ENCODE measurements at regions not wholly inside any gene's neighbourhood (a gene's known extent, or its start where the extent isn't known, plus 50 kb on each side); places are given as distances from the start of the nearest gene placed in this dataset.

DNA sequence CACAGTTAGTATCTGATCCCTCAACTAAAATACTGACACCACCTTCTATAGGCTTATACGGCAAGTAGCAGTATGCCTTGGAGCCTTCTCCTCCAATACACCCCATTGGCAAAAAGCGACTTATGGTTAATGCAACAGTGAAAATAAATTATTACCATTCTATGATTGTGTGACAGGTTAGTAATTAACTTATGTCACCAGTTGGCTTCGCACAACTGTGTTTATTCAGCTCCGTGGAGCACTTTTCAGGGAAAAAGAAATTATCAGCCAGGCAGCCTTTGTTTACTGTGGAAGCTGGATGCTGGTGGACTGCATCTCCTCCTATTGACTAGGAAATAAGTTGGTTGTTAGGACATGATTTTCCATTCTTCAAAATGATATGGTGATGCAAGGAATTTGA, 833.8 kb upstream of the RBFOX1 start:
- H3K4me1 Mint-ChIP-seq (ENCODE audit: low read depth in 2 of 2): no peaks in the 10 kb centered on the region
- no peaks in the 10 kb centered on the region for H3K36me3 Mint-ChIP-seq (ENCODE audit: insufficient read depth)
- H3K27me3 Mint-ChIP-seq: no peaks in the 10 kb centered on the region
- H3K9me3 Mint-ChIP-seq: peaks cover 4 to 8% of the 10 kb centered on the region in 2 donors
- no peak overlapping the region for H3K4me3 Mint-ChIP-seq
- H3K27ac Mint-ChIP-seq: no peak overlapping the region
- ATAC-seq (replicated peaks) (no peak), DNase-seq (no peak)

DNA sequence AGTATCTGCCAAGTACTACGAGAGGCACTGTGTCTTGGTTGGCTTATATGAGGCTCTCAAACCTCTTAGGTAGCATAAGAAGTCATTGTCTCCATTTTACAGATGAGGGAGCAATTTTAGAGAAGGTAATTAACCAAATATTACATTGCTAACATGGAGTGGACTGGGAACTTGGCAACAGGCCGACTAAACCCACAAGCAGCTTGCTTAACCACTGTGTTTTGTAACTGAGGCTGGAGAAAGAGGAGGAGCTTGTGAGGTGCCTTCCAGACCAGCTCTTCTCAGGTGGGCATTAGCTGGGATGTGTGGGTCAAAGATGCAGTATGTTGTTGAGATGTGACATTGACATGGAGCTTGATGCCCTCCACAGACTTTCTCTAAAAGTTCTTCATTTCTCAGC, 835.6 kb upstream of the RBFOX1 start:
- H3K36me3 Mint-ChIP-seq (ENCODE audit: insufficient read depth): no peaks in the 10 kb centered on the region
- peaks cover 4 to 8% of the 10 kb centered on the region in 2 donors for H3K9me3 Mint-ChIP-seq
- ATAC-seq (replicated peaks) (no peak), DNase-seq (no peak)
- no peaks in the 10 kb centered on the region for H3K27me3 Mint-ChIP-seq
- no peak overlapping the region for H3K27ac Mint-ChIP-seq
- no peaks in the 10 kb centered on the region for H3K4me1 Mint-ChIP-seq (ENCODE audit: low read depth in 2 of 2)
- H3K4me3 Mint-ChIP-seq: no peak overlapping the region

DNA sequence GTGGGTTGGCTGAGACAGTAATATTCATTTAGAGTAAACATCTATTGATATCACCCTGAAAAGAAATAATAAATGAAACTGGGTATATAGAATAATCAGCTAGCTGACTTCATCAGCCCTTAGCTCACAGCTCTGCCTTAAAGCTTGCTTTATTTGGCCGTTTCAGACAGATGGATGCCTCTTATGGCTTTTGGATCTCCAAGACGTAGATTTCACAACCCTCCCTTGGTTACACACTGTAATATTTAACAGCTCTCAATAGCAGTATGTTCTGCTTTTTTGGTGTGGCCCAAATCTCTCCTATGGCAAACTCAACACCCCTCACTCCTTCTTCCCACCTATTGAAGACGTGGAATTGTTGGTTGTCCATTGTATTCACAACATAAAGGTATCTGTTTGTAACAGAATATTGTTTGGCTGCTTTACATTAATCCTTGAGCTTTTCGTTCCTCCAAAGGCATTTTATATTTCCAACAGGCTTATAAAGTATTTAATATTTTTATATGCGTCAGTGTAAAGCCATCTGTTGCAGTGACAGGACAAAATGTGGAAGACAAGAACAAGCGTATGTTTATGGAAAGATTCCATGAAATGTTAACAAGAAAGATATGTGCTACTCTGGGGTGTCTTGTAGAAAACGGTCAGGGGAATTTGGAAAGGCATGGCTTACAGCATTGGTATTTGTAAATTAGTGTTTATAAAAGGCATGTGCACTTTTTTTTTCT, 837.0 kb upstream of the RBFOX1 start:
- Mint-ChIP-seq H3K4me1 (ENCODE audit: low read depth in 2 of 2) (no peaks in the 10 kb centered on the region), H3K4me3 (no peak overlapping the region), H3K27me3 (no peaks in the 10 kb centered on the region), H3K9me3 (peaks cover 0 to 3% of the 10 kb centered on the region in 2 donors), H3K27ac (no peak overlapping the region), H3K36me3 (ENCODE audit: insufficient read depth) (no peaks in the 10 kb centered on the region)
- ATAC-seq (replicated peaks) (no peak), DNase-seq (no peak)

DNA sequence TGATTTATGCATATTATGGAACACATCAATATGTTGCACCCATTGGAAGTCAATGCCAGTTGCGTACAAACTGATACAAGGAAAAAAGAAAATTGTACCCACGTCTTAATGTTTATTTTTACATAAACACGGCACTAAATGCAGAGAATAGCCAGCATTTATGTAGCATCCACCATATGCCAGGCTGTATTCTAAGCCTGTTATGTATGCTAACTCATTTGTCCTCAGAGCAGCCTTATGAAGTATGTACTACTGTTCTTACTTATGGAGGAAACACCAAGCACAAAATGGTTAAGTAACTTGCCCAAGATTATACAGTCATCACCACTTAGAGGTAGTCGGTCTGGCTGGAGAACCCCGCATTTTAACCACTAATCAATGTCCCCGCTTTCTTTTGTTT, 837.9 kb upstream of the RBFOX1 start:
- peaks cover 0 to 3% of the 10 kb centered on the region in 2 donors for H3K9me3 Mint-ChIP-seq
- H3K36me3 Mint-ChIP-seq (ENCODE audit: insufficient read depth): no peaks in the 10 kb centered on the region
- ATAC-seq (replicated peaks) (no peak), DNase-seq (no peak)
- H3K4me1 Mint-ChIP-seq (ENCODE audit: low read depth in 2 of 2): no peaks in the 10 kb centered on the region
- no peak overlapping the region for H3K4me3 Mint-ChIP-seq
- H3K27me3 Mint-ChIP-seq: no peaks in the 10 kb centered on the region
- no peak overlapping the region for H3K27ac Mint-ChIP-seq

DNA sequence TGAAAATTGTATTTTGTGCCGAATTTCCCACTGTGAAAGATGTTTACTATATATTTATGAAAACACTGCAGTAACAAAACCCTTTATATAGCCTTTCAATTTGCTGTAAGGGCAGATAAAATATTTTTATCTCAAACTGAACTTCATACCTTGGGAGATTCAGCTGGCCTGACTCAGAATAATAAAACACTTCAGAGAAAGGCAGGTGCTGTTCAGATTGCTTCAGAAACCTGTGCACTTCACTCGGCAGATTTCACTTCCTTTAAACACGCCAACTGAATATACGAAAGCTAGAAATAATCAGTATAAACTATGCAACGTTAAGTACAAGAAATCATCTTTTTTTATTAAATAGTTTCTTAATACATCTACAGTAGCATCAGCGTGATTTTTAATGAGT, 839.1 kb upstream of the RBFOX1 start:
- no peak overlapping the region for H3K27ac Mint-ChIP-seq
- no peaks in the 10 kb centered on the region for H3K36me3 Mint-ChIP-seq (ENCODE audit: insufficient read depth)
- H3K4me3 Mint-ChIP-seq: no peak overlapping the region

DNA sequence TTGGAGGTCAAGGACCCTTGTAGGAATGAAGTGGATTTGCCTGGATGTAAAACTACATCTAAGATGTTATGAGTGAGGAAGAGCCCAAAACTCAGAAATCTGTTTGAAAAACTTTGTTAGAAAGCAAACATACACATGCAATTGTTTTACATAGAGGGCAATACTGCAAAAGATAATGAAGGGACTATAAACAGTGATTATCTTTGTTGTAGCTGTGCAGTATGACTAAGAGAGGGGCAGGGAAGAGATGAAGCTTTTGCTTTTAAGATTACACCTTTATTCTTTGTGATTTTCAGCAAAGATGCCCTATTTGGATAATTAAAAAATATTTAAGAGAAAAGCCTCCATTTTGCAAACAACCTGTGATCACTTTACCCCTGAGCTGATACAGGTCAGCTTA, 839.9 kb upstream of the RBFOX1 start:
- DNase-seq (no peak), ATAC-seq (replicated peaks) (no peak)
- no peaks in the 10 kb centered on the region for H3K36me3 Mint-ChIP-seq (ENCODE audit: insufficient read depth)
- H3K4me3 Mint-ChIP-seq: no peak overlapping the region
- H3K27ac Mint-ChIP-seq: no peak overlapping the region
- no peaks in the 10 kb centered on the region for H3K27me3 Mint-ChIP-seq
- peaks cover 7% of the 10 kb centered on the region in 2 donors for H3K9me3 Mint-ChIP-seq
- H3K4me1 Mint-ChIP-seq (ENCODE audit: low read depth in 2 of 2): no peaks in the 10 kb centered on the region

More for the DNA sequence above, 839.1 kb upstream of the RBFOX1 start:
- Mint-ChIP-seq H3K4me1 (ENCODE audit: low read depth in 2 of 2) (no peaks in the 10 kb centered on the region), H3K27me3 (no peaks in the 10 kb centered on the region), H3K9me3 (peaks cover 0 to 3% of the 10 kb centered on the region in 2 donors)
- ATAC-seq (replicated peaks): no peak
- no peak for DNase-seq

DNA sequence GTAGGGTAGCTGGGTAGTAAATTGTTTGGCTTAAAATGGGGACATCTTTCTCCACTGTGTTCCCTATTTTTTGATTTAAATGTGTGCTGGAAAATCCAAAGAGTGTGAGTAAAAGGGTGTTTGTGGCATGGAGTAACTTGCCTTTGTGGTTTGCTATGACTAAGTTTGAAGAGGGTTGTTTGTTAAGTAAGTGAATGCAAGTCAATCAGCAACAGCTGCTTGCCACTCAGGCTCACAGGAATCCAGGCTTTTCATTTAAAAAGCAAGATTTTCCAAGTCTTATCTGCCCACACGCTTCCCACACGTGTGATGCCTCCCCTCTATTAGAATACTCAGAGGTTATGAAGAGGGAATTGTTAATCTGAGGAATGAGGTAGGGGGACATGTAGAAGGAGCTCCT, 847.7 kb upstream of the RBFOX1 start:
- H3K9me3 Mint-ChIP-seq: peaks cover 6 to 8% of the 10 kb centered on the region in 2 donors
- no peak overlapping the region for H3K27ac Mint-ChIP-seq
- no peaks in the 10 kb centered on the region for H3K27me3 Mint-ChIP-seq
- H3K4me3 Mint-ChIP-seq: no peak overlapping the region
- ATAC-seq (replicated peaks) (no peak), DNase-seq (no peak)
- H3K36me3 Mint-ChIP-seq (ENCODE audit: insufficient read depth): no peaks in the 10 kb centered on the region
- peaks cover 0 to 2% of the 10 kb centered on the region in 2 donors for H3K4me1 Mint-ChIP-seq (ENCODE audit: low read depth in 2 of 2)

DNA sequence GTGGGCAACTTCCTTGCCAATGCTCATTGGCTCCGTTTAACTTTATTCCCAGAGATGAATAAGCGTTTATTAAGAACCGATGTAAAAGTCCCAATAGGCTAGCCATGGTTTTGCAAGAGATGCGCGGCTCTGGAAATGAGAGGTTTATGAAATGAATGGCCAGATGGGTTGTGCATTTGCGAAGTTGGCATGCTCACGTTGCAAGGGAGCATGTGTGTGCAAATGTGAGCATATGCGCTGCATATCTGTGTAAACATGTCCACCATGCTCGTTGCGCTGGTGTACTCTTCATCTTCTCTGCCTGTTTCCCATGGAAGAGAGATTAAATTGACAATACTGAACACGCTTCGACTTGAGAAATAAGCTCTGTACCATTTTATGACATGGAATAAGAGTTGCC, 848.6 kb upstream of the RBFOX1 start:
- peaks cover 0 to 2% of the 10 kb centered on the region in 2 donors for H3K4me1 Mint-ChIP-seq (ENCODE audit: low read depth in 2 of 2)
- no peak for ATAC-seq (replicated peaks)
- no peak overlapping the region for H3K4me3 Mint-ChIP-seq
- H3K36me3 Mint-ChIP-seq (ENCODE audit: insufficient read depth): no peaks in the 10 kb centered on the region
- no peaks in the 10 kb centered on the region for H3K27me3 Mint-ChIP-seq
- DNase-seq: no peak
- no peak overlapping the region for H3K27ac Mint-ChIP-seq
- peaks cover 7 to 9% of the 10 kb centered on the region in 2 donors for H3K9me3 Mint-ChIP-seq

DNA sequence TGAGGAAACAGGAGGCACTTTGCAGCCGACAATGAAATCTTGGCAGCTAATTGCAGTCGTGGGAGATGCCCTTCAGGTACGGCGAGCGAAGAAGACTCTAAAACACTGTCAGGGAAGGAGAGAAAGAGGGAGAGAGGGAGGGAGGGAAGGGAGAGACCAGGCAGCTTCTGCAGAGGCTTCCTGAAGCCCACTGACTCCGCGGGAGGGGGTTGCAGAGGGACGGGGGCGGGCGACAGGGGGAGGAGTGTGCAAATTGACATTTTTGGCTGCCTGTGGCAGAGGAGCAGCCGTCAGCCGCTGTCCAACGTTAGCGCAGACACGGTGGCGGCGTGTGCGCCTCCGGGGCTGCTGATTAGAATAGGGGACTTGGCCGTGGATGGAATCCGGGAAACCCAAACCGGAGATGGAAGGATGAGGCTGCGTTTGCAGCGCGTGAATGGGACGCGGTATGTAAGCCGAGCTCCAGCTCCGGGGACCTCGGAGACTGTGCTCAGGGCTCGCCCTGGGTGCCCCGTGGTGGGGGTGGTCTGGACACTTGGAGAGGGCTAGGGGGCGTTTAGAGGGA, 849.1 kb upstream of the RBFOX1 start:
- H3K27me3 Mint-ChIP-seq: no peaks in the 10 kb centered on the region
- DNase-seq: no peak
- H3K4me1 Mint-ChIP-seq (ENCODE audit: low read depth in 2 of 2): peaks cover 0 to 2% of the 10 kb centered on the region in 2 donors
- ATAC-seq (replicated peaks): no peak
- H3K4me3 Mint-ChIP-seq: no peak overlapping the region
- no peaks in the 10 kb centered on the region for H3K36me3 Mint-ChIP-seq (ENCODE audit: insufficient read depth)
- H3K27ac Mint-ChIP-seq: no peak overlapping the region
- H3K9me3 Mint-ChIP-seq: peaks cover 10 to 14% of the 10 kb centered on the region in 2 donors

DNA sequence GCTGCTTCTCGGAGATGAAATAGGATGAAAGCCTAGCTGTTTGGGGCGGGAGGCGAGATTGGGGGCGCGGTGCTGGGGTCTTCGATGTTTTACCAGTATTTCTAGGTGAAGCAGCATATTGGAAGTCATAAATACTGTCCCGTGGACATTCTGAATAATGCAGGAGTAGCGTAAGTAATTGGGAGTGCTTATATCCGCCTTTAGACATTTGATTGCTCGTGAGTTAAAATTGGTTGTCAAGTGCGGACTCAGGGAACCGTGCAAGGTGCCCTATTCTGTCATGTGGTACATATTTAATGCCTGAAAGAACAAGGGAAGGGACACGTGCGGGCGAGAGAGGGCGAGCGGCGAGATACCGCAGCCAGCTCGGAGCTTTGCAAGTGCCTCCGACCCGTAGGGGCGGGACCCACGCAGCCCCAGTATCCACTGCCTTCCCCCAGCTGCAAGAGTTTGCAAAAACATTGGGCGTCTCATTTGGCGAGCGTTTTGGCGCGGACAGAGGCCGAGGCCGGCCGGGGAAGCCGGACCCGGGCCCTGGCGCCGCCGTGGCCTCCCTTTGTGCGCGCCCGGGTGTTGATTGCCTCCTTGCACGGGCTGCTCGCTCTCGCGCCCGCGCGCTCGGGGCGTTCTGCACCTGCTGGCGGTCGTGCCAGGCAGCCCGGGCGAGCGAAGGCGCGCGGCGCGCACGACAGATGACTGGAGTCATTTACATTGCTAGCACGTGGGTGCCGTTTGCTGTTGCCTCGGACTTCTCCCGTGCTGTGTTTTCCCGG, 849.8 kb upstream of the RBFOX1 start:
- Mint-ChIP-seq H3K36me3 (ENCODE audit: insufficient read depth) (no peaks in the 10 kb centered on the region), H3K4me3 (no peak overlapping the region), H3K27me3 (no peaks in the 10 kb centered on the region), H3K9me3 (peaks cover 7 to 12% of the 10 kb centered on the region in 2 donors), H3K27ac (no peak overlapping the region), H3K4me1 (ENCODE audit: low read depth in 2 of 2) (peaks cover 0 to 2% of the 10 kb centered on the region in 2 donors)
- ATAC-seq (replicated peaks): no peak
- no peak for DNase-seq

DNA sequence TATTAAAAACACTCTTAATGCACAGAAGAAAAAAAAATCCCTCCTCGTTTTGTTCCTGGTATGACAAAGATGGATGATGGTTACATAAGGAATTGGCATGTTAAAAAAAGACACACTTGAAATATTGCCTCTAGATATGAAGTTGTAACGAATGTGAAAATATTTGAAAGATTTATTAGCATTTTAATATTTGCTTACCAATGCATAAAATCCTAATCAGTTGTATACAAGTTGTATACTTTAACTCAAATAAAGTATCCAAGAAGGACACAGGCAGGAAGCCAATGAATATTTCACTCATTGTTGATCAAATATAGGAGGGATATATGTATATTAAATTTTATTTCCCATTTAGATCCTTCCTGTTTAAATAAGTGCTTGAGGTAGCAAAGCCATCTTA, 850.8 kb upstream of the RBFOX1 start:
- Mint-ChIP-seq H3K9me3 (peaks cover 7 to 10% of the 10 kb centered on the region in 2 donors), H3K27me3 (no peaks in the 10 kb centered on the region), H3K4me3 (no peak overlapping the region), H3K36me3 (ENCODE audit: insufficient read depth) (no peaks in the 10 kb centered on the region), H3K27ac (no peak overlapping the region), H3K4me1 (ENCODE audit: low read depth in 2 of 2) (peaks cover 0 to 2% of the 10 kb centered on the region in 2 donors)
- no peak for ATAC-seq (replicated peaks)
- no peak for DNase-seq

DNA sequence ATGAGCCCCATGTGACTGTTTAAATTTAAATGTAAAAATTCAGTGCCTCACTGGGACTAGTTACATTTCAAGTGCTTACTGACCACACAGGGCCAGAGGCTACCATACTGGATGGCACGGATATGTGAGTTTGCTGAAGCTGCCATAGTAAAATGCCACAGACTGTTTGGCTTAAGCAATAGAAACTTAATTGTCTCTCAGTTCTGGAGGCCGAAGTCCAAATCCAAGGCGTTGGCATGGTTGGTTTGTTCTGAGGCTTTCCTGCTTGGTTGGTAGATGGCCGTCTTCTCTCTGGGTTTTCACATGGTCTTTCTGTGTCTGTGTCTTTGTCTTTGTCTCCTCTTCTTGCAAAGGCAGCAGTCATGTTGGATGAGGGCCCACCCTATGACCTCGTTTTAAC, 878.9 kb upstream of the RBFOX1 start:
- ATAC-seq (replicated peaks): no peak
- H3K27ac Mint-ChIP-seq: no peak overlapping the region
- DNase-seq: no peak
- no peaks in the 10 kb centered on the region for H3K27me3 Mint-ChIP-seq
- no peak overlapping the region for H3K4me3 Mint-ChIP-seq
- no peaks in the 10 kb centered on the region for H3K36me3 Mint-ChIP-seq (ENCODE audit: insufficient read depth)
- peaks cover 23 to 34% of the 10 kb centered on the region in 2 donors for H3K9me3 Mint-ChIP-seq
- H3K4me1 Mint-ChIP-seq (ENCODE audit: low read depth in 2 of 2): no peaks in the 10 kb centered on the region

DNA sequence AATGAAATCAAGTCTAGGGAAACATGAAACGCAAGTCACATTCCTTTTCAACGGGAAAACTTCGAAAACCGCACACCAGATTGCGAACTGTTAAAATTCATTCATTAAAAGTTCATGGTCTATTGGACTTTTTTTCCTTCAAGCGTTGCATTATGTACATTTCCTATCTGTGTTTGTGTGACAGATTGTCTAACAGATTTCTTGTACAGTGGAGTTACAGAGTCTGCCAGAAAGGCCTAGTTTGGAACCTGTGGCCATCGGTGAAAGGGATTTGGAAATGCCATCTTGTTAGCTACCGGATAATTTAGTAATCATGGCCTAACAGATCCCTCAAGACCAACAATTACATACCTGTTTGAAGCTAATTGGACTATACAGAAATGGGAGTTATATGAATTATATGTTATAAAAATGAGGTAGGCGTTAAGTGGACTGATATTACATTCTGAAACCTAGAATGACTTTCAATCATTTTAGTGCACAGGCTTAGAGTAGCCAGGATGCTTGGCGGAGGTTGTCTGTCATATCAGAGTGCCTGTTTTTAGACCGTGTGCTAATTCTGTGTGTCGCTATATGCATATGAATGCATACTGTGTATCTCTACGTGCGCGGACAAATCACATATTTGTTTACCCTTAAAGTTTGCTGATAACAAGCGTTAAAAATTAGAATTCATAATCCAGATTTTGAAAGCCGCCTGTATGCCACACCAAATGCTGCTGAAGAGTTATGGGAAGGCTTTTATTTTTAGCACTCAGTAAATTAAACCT, 885.4 kb upstream of the RBFOX1 start:
- Mint-ChIP-seq H3K36me3 (ENCODE audit: insufficient read depth) (no peaks in the 10 kb centered on the region), H3K27me3 (no peaks in the 10 kb centered on the region), H3K27ac (no peak overlapping the region), H3K4me3 (no peak overlapping the region), H3K4me1 (ENCODE audit: low read depth in 2 of 2) (no peaks in the 10 kb centered on the region), H3K9me3 (peaks cover 16 to 34% of the 10 kb centered on the region in 2 donors)
- no peak for DNase-seq
- no peak for ATAC-seq (replicated peaks)
